Activated T-cell treated with anti-CD3 and anti-CD28 coated beads, Interleukin-2, amount 50 U/mL, for 4 hours (primary cell): ENCODE measurements at regions not wholly inside any gene's neighbourhood (a gene's known extent, or its start where the extent isn't known, plus 50 kb on each side); places are given as distances from the start of the nearest gene placed in this dataset.
"Not testable (repeated sequence)": the region's sequence is repeated elsewhere in the genome, so short reads cannot be mapped to it uniquely, and the experiment has no call there.

Experiments used
- ATAC-seq, 2 donors: fragments of 200-7000 bp; cut with Tn5 transposase; one replicate each; pipeline ENCODE4 v1.10.0; 2021
- DNase-seq: peaks from one replicate; pipeline ENCODE4 v3.0.0-alpha.2; 2020
- H3K27me3 Mint-ChIP-seq: one replicate; pipeline ENCODE4 v1.8.0; 2021; ENCODE audit warnings: low read depth, mixed read lengths
- H3K36me3 Mint-ChIP-seq: one replicate; pipeline ENCODE4 v1.8.0; 2022; ENCODE audit warnings: mixed read lengths; ENCODE audit not compliant: insufficient read depth
- H3K4me1 Mint-ChIP-seq: one replicate; pipeline ENCODE4 v1.8.0; 2021; ENCODE audit warnings: low read depth, mixed read lengths
- H3K4me3 Mint-ChIP-seq: one replicate; pipeline ENCODE4 v1.8.0; 2021; ENCODE audit warnings: mild to moderate bottlenecking, moderate library complexity, mixed read lengths
- H3K9me3 Mint-ChIP-seq: one replicate; pipeline ENCODE4 v1.8.0; 2021; ENCODE audit warnings: mixed read lengths

GRCh38 chr21:6467189-6467774 lies 4054.1 kb upstream of the TPTE start:
- H3K4me3 Mint-ChIP-seq, H3K27me3 Mint-ChIP-seq, H3K4me1 Mint-ChIP-seq, DNase-seq, H3K36me3 Mint-ChIP-seq, H3K9me3 Mint-ChIP-seq: not testable (repeated sequence)
- ATAC-seq = peak in 1 of 2 donors; percentile 35

DNA sequence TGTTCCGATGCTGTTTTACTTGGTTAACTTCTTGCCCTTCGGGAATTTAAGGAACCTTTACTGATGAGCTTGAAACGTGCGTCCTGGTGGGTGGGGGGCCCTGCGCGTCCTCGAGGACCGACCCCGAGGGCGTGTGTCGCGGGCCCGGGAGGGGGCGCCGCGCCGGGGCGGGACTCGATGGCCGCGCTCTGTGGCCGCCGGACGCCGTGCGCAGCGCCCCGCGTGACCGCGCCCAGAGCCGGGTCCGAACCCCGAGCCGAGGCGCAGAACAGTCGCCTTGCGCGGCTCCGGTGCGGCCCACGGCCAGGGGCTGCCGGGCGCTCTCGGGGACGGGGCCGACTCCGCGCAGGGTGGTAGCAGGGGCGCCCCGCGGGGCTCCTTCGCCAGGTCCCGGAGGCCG lies 4053.5 kb upstream of the TPTE start:
- not testable (repeated sequence) for H3K9me3 Mint-ChIP-seq, H3K27me3 Mint-ChIP-seq, H3K4me1 Mint-ChIP-seq, H3K4me3 Mint-ChIP-seq, H3K36me3 Mint-ChIP-seq, DNase-seq
- ATAC-seq = peak in 1 of 2 donors; percentile 30

DNA sequence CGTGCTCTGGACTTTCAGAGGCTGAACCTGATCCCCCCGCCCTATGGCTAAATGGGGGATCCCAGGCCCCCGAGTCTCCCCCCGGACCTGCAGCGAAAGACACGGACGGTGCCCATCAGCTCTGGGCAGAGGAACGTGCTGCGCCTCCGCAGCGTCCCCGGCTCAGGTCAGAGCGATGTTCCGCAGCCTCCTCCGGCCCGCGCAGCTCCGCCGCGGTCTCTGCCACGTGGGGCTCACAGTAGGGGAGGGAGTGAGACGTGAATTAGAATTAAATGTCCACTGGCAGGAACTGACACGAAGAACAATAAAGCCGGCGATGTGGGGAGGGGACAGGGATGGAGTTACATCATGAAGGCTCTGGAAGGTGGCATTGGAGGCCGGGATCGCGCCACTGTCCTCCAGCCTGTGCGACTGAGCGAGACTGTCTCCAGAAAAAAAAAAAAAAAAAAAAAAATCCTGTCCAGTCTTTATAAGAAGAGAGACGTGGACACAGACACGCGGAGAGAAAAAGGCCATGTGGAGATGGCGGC lies 4053.0 kb upstream of the TPTE start:
- H3K36me3 Mint-ChIP-seq, ATAC-seq, H3K9me3 Mint-ChIP-seq, H3K4me3 Mint-ChIP-seq, DNase-seq, H3K4me1 Mint-ChIP-seq, H3K27me3 Mint-ChIP-seq: not testable (repeated sequence)

GRCh38 chr21:6474250-6474968 lies 4047.0 kb upstream of the TPTE start:
- DNase-seq, ATAC-seq, H3K36me3 Mint-ChIP-seq, H3K4me1 Mint-ChIP-seq, H3K9me3 Mint-ChIP-seq, H3K4me3 Mint-ChIP-seq, H3K27me3 Mint-ChIP-seq: not testable (repeated sequence)

DNA sequence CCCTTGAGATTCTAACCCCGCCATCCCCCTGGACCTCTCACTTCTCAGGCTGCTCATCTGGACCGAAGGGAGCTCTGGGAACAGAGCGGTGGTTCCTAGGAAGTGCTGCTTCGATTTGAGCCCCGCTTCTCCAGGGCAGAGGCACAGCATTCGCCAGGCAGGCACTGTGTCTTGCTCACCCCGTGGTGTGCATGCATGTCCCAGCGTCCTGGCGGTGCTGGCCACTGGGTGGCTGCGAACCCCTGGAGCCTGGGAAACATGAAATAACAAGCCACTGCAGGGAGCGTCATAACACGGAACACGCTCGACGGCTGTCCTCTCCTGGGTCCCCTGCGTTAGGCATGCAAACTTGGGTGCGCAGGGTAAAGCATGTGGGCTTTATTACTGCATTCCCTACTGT lies 4040.3 kb upstream of the TPTE start:
- not testable (repeated sequence) for H3K4me3 Mint-ChIP-seq, H3K9me3 Mint-ChIP-seq, H3K4me1 Mint-ChIP-seq, ATAC-seq, H3K36me3 Mint-ChIP-seq, H3K27me3 Mint-ChIP-seq, DNase-seq

- DNase-seq = not testable (repeated sequence)
- peak in 1 of 2 donors; percentile 54 for ATAC-seq
These were observed 4038.8 kb upstream of the TPTE start for GRCh38 chr21:6482616-6483015.

DNA sequence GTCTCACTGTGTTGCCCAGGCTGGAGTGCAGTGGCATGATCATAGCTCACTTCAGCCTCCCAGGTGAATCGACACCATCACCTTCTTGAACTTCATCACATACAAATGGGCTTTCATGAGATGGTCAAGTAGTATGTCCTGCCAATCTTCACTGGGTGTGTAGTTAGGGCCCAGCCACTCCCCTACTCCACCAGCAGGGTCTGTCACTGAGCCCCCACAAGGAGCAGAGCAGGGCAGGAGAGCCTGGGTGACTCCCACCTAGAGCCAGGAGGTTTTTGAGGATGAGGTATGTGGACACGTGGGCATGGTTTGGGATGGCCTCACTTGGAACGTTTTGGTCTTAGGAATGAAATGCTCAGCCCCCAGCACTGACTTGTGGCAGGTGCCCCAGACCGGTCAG lies 4037.7 kb upstream of the TPTE start:
- H3K36me3 Mint-ChIP-seq, H3K4me3 Mint-ChIP-seq, H3K4me1 Mint-ChIP-seq, H3K9me3 Mint-ChIP-seq, DNase-seq, ATAC-seq, H3K27me3 Mint-ChIP-seq: not testable (repeated sequence)

More at GRCh38 chr21:6482616-6483015, 4038.8 kb upstream of the TPTE start:
- not testable (repeated sequence) for H3K9me3 Mint-ChIP-seq, H3K27me3 Mint-ChIP-seq, H3K36me3 Mint-ChIP-seq, H3K4me3 Mint-ChIP-seq, H3K4me1 Mint-ChIP-seq

DNA sequence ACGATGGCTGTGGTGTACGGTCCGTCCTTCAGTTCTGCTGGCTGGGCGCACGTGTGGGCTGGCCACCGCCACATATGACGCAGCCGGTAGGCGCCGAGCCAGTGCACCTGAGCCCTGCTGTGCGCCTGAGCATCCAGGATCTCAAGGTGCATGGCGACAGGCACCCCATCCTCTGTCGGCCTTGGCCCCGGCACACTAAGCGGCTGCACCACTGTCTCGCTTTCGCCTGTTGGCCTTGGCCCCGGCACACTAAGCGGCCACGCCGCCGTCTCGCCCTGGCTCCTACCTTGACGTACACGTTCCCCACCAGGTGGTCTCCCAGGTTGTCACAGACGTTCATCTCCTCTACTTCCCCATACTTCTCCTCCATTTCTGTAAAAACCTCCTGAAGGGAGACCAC lies 4034.6 kb upstream of the TPTE start:
- not testable (repeated sequence) for H3K36me3 Mint-ChIP-seq, ATAC-seq

DNA sequence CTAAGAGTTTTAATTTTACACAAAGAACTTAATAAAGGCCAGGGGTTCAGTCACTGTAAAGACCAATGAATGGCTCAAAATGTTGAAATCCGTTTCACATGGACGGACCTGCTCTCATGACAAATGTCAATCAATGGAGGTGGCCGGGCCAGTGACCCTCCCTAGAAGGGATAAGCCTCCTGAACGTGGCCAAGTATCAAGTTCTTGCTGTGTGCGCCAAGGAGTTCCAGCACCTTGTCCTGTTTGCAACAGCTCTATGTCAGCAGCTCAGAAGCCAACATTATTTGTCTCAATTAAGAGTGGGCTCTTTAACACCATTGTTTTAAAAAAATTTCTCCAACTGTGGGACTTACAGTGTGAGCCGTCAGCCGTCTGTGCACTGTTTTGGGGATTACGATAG lies 4028.7 kb upstream of the TPTE start:
- not testable (repeated sequence) for H3K27me3 Mint-ChIP-seq, DNase-seq, H3K9me3 Mint-ChIP-seq, ATAC-seq, H3K4me1 Mint-ChIP-seq, H3K36me3 Mint-ChIP-seq, H3K4me3 Mint-ChIP-seq

More for the DNA sequence above, 4034.6 kb upstream of the TPTE start:
- H3K4me3 Mint-ChIP-seq, DNase-seq, H3K9me3 Mint-ChIP-seq, H3K27me3 Mint-ChIP-seq, H3K4me1 Mint-ChIP-seq: not testable (repeated sequence)

GRCh38 chr21:6493957-6494356 lies 4027.4 kb upstream of the TPTE start:
- not testable (repeated sequence) for H3K27me3 Mint-ChIP-seq, H3K36me3 Mint-ChIP-seq, DNase-seq, H3K4me3 Mint-ChIP-seq, H3K4me1 Mint-ChIP-seq, ATAC-seq, H3K9me3 Mint-ChIP-seq

DNA sequence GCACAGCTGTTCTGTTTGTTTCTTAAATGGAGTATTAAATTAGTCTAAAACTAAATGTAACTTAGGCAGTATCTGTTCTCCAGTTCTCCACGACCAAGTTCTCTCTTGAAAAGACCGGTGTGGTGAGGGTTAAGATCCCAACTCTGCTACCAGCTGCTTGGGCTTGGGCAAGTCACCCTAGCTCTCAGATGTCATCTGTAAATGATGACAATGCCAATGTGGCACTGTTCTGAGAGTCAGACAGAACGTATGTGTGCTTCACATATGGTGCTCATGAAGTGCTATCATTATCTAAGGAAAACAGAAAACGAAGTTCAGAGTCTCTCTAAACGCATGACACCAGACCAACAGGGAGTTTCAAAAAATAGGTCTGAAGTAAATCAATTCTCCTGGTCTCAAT lies 4025.0 kb upstream of the TPTE start:
- not testable (repeated sequence) for ATAC-seq, H3K4me1 Mint-ChIP-seq, H3K9me3 Mint-ChIP-seq, H3K27me3 Mint-ChIP-seq, DNase-seq, H3K4me3 Mint-ChIP-seq, H3K36me3 Mint-ChIP-seq

- H3K4me1 Mint-ChIP-seq, H3K9me3 Mint-ChIP-seq, H3K27me3 Mint-ChIP-seq, H3K36me3 Mint-ChIP-seq: not testable (repeated sequence)
- ATAC-seq = peak; percentile 25 to 37
- peak; percentile 12 for DNase-seq
- peak overlapping the region; percentile 57 for H3K4me3 Mint-ChIP-seq
These were observed 4022.7 kb upstream of the TPTE start for GRCh38 chr21:6498716-6499115.

- not testable (repeated sequence) for H3K9me3 Mint-ChIP-seq, H3K36me3 Mint-ChIP-seq, H3K27me3 Mint-ChIP-seq, H3K4me3 Mint-ChIP-seq, H3K4me1 Mint-ChIP-seq
- peak; percentile 71 for DNase-seq
- ATAC-seq = peak; percentile 86 to 92
These were observed 4022.1 kb upstream of the TPTE start for GRCh38 chr21:6499128-6499826.

- H3K36me3 Mint-ChIP-seq, ATAC-seq, H3K9me3 Mint-ChIP-seq, H3K4me1 Mint-ChIP-seq, DNase-seq, H3K27me3 Mint-ChIP-seq, H3K4me3 Mint-ChIP-seq: not testable (repeated sequence)
These were observed 4021.5 kb upstream of the TPTE start for GRCh38 chr21:6499866-6500265.

- not testable (repeated sequence) for H3K27me3 Mint-ChIP-seq
These were observed 4020.7 kb upstream of the TPTE start for GRCh38 chr21:6500681-6501080.

More at GRCh38 chr21:6500681-6501080, 4020.7 kb upstream of the TPTE start:
- not testable (repeated sequence) for H3K9me3 Mint-ChIP-seq, H3K4me1 Mint-ChIP-seq, H3K36me3 Mint-ChIP-seq, DNase-seq, H3K4me3 Mint-ChIP-seq
- ATAC-seq = peak; percentile 30 to 61
